Suprapubic skin (tissue), 4 donors: ENCODE measurements at regions not wholly inside any gene's neighbourhood (a gene's known extent, or its start where the extent isn't known, plus 50 kb on each side); places are given as distances from the start of the nearest gene placed in this dataset.

Experiments
- DNase-seq, 2 donors: peaks; one replicate each; pipeline ENCODE4 v3.0.0-alpha.2; 2019; ENCODE audit warnings: low spot score in 2 of 2
- H3K27ac ChIP-seq: fragments of 200-600 bp; sonication (generic); one replicate; pipeline ENCODE4 v1.5.1; 2019
- H3K27me3 ChIP-seq: fragments of 200-600 bp; sonication (generic); one replicate; pipeline ENCODE4 v1.5.1; 2019
- H3K36me3 ChIP-seq: fragments of 200-600 bp; sonication (generic); one replicate; pipeline ENCODE4 v1.5.1; 2019
- H3K4me1 ChIP-seq: fragments of 200-600 bp; sonication (generic); one replicate; pipeline ENCODE4 v1.5.1; 2019
- H3K4me3 ChIP-seq: fragments of 200-600 bp; sonication (generic); one replicate; pipeline ENCODE4 v1.5.1; 2019; ENCODE audit warnings: mild to moderate bottlenecking
- H3K9me3 ChIP-seq: fragments of 200-600 bp; sonication (generic); one replicate; pipeline ENCODE4 v1.5.1; 2019
- CTCF ChIP-seq, 2 donors: fragments of 200-600 bp in 1 of 2; fragments of 450-650 bp in 1 of 2; sonication (generic) in 1 of 2; IDR thresholded peaks; one replicate each; pipeline ENCODE4 v1.5.1; 2016 to 2019; ENCODE audit warnings: antibody characterized with exemption in 2 of 2, mild to moderate bottlenecking in 1 of 2, moderate library complexity in 1 of 2
- EP300 ChIP-seq: sonication (generic); formaldehyde crosslinking; IDR thresholded peaks from one replicate; pipeline ENCODE4 v1.6.1; 2017; ENCODE audit warnings: antibody characterized with exemption
- POLR2A ChIP-seq, 2 donors: fragments of 450-650 bp; IDR thresholded peaks; one replicate each; pipeline ENCODE4 v1.6.1; 2017; ENCODE audit warnings: antibody characterized with exemption in 2 of 2, mild to moderate bottlenecking in 2 of 2, moderate library complexity in 2 of 2
- POLR2AphosphoS5 ChIP-seq, 3 donors: sonication (generic); formaldehyde crosslinking; IDR thresholded peaks; one replicate each; pipeline ENCODE4 v1.6.1; 2017; ENCODE audit warnings: antibody characterized with exemption in 3 of 3
- WGBS: methylation state at CpG from one replicate; pipeline ENCODE4 v1.1.5; 2018; 5-methylcytosine and 5-hydroxymethylcytosine counted together

DNA sequence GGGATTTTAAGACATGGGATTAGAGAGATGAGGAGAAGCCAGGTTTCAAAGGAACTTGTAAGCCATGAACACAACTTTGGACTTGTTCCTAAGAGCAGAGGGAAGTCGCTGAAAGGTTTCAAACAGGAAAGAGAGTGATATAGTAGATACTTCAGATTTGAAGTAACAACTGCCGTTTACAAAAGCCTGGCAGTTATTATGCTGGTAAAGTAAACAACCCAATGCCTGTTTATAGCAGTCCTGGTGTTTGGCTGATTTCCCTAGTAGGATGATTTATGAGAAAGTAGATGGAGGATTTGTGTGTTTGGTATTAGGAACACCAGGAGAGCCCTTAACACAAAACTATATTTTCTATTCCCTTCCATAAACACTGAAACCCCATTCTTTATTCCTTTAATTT lies 285.7 kb downstream of the RMST start:
- Histone ChIP-seq H3K4me1 (no peaks in the 10 kb centered on the region), H3K27ac (no peak overlapping the region), H3K27me3 (no peaks in the 10 kb centered on the region), H3K9me3 (no peaks in the 10 kb centered on the region), H3K4me3 (no peak overlapping the region), H3K36me3 (no peaks in the 10 kb centered on the region)
- WGBS, result 46% methylated on average over 2 of the region's 2 CpGs
- TF ChIP-seq POLR2AphosphoS5 (IDR thresholded peaks at IDR 0.05) (no peak), POLR2A (IDR thresholded peaks at IDR 0.05) (no peak), EP300 (no peak), CTCF (IDR thresholded peaks at IDR 0.05) (no peak)
- DNase-seq, result no peak

GRCh38 chr12:97751704-97752103 lies 289.1 kb downstream of the RMST start:
- Histone ChIP-seq H3K36me3 (no peaks in the 10 kb centered on the region), H3K27ac (no peak overlapping the region), H3K27me3 (no peaks in the 10 kb centered on the region), H3K9me3 (no peaks in the 10 kb centered on the region), H3K4me3 (no peak overlapping the region), H3K4me1 (peaks cover 4% of the 10 kb centered on the region)
- TF ChIP-seq POLR2AphosphoS5 (IDR thresholded peaks at IDR 0.05), result no peak
- WGBS, result 66% methylated on average over 3 of the region's 3 CpGs
- DNase-seq, result no peak

DNA sequence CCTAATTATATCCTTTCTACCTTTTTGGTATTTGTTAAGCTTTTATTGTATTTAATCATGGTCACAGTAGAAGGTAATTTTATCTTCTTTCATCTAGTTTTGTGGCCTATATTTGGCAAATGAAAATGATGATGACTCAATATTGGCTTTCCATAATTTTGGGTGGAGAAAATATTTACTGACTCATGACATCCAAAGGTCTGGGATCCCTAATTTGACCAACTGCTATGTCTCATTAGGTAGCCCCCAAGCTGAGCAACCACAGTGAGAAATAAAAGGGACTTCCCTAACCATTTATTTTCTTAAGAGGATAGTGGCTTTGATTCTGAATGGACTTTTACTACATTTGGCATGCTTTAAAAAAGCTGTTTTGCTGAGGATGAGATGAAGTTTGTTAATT lies 289.5 kb downstream of the RMST start:
- no peak for DNase-seq
- no peak overlapping the region for H3K27ac ChIP-seq
- no peaks in the 10 kb centered on the region for H3K27me3 ChIP-seq
- no peaks in the 10 kb centered on the region for H3K9me3 ChIP-seq
- TF ChIP-seq CTCF (IDR thresholded peaks at IDR 0.05), result no peak
- TF ChIP-seq EP300, result no peak
- TF ChIP-seq POLR2AphosphoS5 (IDR thresholded peaks at IDR 0.05), result no peak
- TF ChIP-seq POLR2A (IDR thresholded peaks at IDR 0.05), result no peak
- H3K4me1 ChIP-seq, result peaks cover 8% of the 10 kb centered on the region
- H3K36me3 ChIP-seq, result no peaks in the 10 kb centered on the region
- no peak overlapping the region for H3K4me3 ChIP-seq

- TF ChIP-seq POLR2A (IDR thresholded peaks at IDR 0.05) (no peak), POLR2AphosphoS5 (IDR thresholded peaks at IDR 0.05) (no peak), CTCF (IDR thresholded peaks at IDR 0.05) (no peak), EP300 (no peak)
- no peaks in the 10 kb centered on the region for H3K9me3 ChIP-seq
These were observed 290.7 kb downstream of the RMST start for GRCh38 chr12:97753332-97753731.

DNA sequence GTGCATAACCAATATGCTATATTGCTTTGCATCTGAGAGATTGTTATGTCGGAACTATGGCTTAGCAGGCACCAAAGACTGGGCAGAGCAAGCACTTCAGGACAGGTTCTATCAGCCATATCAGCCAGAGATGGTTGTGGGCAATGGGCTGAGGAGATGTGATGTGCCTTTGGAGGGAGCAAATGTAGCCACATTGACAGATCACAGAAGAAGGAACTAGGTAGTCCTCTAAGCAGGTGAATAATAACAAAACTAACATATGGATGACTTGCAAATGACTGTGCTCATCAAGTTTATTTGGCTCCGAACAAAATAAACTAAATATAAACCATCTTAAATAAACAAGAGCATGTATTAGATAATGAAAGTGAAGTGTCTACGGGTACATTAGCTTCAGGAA lies 291.7 kb downstream of the RMST start:
- H3K4me1 ChIP-seq, result peaks cover 9% of the 10 kb centered on the region
- no peak overlapping the region for H3K27ac ChIP-seq
- H3K4me3 ChIP-seq, result no peak overlapping the region
- no peaks in the 10 kb centered on the region for H3K9me3 ChIP-seq
- TF ChIP-seq POLR2AphosphoS5 (IDR thresholded peaks at IDR 0.05), result no peak
- no peak for DNase-seq
- H3K36me3 ChIP-seq, result no peaks in the 10 kb centered on the region
- WGBS, result 85% methylated on average over 3 of the region's 3 CpGs
- no peaks in the 10 kb centered on the region for H3K27me3 ChIP-seq

More at GRCh38 chr12:97753332-97753731, 290.7 kb downstream of the RMST start:
- no peaks in the 10 kb centered on the region for H3K36me3 ChIP-seq
- H3K27me3 ChIP-seq, result no peaks in the 10 kb centered on the region
- peaks cover 9% of the 10 kb centered on the region for H3K4me1 ChIP-seq
- H3K27ac ChIP-seq, result no peak overlapping the region
- DNase-seq, result no peak
- WGBS, result 89% methylated on average over 2 of the region's 2 CpGs
- no peak overlapping the region for H3K4me3 ChIP-seq

DNA sequence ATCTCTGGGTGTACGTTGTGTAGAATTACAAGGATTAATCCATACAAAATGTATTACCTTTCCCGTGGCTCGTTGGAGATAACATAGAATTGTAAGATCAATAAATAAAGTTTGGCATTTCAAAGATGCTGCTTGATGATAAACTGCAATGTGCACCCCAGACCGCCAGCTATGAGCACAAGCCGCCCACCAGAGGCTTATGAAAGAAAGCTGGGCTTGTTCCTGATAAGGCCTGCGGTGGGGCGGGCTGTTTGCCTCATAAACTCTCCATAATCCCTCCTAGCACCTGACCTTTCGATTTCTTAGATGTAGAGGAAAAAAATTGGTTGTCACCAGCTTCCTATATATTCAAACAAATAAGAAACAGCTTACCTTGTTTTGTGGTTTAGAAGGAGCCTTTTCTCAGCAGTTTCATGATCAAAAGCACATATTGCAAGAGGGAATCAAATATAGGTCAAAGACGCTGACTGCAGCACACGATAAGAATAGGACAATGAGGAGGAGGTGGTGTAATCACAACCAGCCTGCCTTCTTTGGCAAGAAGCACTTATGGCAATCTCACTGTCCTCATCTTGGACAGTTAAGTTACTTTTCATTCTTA lies 293.6 kb downstream of the RMST start:
- Histone ChIP-seq H3K4me3 (no peak overlapping the region), H3K9me3 (no peaks in the 10 kb centered on the region), H3K27ac (peak overlapping the region; percentile 73), H3K27me3 (no peaks in the 10 kb centered on the region), H3K4me1 (peaks cover 9% of the 10 kb centered on the region), H3K36me3 (no peaks in the 10 kb centered on the region)
- no peak for TF ChIP-seq POLR2A (IDR thresholded peaks at IDR 0.05)
- no peak for TF ChIP-seq CTCF (IDR thresholded peaks at IDR 0.05)
- no peak for DNase-seq
- WGBS, result 67% methylated on average over 10 of the region's 10 CpGs
